NCI-H2227 (cell line): ENCODE measurements at regions not wholly inside any gene's neighbourhood (a gene's known extent, or its start where the extent isn't known, plus 50 kb on each side); places are given as distances from the start of the nearest gene placed in this dataset.

Experiments used
- DNase-seq: peaks from one replicate; lab custom pipeline; 2025; ENCODE audit not compliant: unreplicated experiment; lab: John Stamatoyannopoulos, UW

DNA sequence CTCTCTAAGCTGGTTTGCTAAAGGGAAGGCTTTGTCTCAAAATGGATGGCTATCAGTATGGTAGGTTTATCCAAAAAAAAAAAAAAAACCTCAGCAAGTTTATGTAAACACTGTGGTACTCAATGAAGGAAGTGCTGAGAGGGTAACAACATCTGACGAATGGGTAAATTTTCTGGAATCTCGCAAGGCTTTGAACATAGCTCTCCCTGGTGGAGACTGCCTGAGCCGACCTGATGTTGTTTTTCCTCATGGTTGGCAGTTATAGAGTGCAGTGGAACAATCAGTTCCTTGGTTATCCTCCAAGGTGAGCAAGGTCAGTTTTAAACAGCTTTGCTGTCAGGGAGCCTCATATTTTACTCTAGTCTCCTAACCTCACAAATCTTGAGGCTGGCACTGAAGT is 94.6 kb downstream of the ZPLD1 start:
- DNase-seq: peak; percentile 1

DNA sequence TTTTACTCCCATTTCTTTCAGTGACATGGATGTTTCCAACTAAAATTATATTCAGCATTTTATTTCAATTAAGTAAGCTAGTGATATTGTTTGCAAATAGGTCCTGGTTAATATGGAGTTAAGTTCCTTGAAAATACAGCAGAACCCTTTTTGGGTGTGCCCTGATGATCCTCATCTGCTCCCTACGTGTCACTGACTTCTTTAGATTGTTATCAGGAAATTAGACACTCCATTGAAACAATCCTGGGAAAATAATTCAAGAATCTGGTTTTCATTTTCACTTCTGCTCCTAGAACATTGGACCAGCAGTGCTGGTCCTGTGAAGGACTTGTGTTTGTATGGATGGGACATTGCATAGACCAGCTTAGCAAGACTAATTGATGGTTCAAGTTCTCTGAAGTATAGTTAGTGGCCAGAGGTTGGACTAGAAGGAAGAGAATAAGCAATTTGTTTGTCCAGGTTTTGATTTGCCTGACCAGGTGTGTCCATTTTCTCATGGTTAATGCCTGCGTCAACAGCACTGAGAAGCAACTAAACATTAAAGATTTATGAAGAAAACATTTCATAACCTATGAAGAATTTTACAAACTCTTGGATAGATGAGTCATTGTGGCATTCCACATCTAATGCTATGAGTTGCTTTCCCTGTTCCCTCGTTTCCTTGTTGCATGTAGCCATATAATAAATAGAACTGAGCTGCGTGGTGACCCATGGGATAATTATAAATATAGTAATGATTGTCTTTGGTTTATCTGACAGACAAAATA is 95.8 kb downstream of the ZPLD1 start:
- DNase-seq: no peak

DNA sequence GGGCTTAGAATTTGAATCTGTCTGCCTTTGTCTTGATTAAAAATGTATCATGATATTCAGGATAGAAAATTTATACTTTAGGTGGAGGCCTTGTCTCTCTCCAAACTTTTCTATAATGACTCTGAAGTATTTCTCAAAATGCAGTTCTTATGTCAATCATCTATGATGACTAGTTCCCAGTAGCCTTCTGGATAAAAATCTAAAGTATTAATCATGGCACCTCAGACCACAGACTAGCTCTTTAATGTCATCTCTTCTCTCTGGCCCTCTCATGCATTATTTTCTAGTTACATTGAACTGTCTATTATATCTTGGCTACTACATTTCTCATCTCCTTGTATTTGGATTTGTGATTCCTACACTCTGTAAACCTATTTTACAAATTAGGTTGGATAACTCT is 96.9 kb downstream of the ZPLD1 start:
- no peak for DNase-seq

DNA sequence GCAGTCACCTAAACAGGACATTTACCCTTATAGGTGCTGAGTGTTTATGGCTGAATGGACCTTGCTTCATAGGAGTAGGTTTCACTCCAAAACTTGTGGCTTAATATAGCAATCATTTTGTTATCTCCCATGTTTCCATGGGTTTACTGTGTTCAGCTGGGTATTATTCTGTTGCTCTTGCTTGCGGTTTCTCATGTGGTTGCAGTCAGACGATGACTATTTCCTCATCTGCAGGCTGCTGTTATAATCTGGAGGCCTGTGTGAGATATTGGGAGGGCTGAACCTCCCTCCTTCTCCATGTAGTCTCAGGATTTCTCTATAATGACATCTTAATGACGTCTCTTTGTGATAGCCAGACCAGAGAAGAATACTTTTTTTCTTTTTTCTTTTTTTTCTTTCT is 98.1 kb downstream of the ZPLD1 start:
- DNase-seq: no peak

DNA sequence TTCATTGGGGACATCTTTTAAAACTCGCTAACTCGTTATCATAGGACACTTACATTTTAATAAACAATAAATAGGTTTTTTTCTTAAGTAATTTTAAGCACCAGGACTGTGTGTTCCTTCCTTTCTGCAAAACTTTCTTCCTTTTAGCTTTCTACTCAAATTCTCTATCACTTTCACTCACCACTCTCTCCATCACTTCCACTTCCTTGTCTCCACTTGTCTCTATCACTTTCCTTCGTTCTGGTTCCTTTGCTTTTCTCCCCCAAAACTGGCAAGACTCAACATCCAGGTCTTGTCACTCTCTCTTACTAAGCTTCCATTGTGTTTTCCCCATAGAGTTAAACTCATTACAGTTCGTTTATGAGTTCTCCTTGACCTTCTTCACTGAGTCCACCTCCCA is 99.0 kb downstream of the ZPLD1 start:
- DNase-seq: no peak

DNA sequence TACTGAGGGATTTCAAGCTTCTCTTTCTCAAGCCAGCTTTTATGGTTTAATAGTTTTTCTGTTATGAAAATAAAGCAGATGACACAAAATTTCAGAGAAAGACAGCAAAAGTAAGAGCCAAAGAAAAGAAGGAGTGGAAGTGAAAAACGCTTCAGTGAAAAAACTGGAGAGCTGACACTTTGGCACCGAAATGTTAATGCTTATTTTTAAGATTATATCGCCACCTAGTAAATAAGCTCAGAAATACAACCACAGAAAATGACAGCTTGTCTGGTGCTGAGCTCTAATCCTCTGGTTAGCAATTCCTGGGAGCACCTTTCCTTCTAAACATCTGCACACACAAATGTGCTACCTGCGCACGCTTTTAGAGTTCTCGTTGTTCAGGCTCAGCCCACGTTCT is 101.6 kb downstream of the ZPLD1 start:
- peak; percentile 67 for DNase-seq

DNA sequence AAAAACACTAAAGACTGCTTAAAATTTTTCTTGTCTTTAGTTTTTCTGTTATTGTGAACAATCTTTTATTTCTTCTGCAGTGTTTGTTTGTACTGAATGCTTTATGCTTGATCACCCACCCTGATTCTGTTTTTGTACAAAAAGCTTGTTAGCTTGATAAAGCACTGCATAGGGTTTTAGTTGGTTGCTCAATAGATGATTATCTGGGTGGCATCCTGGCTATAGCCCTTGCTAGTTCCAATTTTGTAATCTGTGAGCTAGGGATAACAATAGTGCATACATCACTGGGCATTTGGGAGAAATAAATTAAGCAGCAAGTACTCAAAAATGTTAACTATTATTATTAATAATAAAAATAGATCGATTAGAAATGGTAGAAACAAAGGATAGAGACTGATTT is 102.3 kb downstream of the ZPLD1 start:
- DNase-seq: no peak

DNA sequence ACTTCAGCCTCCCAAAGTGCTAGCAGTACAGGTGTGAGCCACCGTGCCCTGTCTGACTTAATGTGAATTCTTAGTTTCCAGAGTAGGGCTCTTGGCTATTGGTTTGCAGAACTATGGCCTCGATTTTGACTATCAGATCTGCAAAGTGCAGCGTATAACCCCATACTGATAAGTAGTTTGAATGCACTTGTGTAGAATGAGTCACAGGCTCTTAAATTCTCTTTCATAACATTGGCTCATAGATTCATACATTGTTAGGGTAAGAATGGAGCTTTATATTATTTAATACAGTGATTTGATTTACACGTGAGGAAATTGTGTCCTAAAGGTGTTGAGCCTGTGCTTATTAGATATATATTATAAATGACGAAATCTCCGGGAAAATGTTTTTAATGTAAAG is 109.9 kb downstream of the ZPLD1 start:
- no peak for DNase-seq

DNA sequence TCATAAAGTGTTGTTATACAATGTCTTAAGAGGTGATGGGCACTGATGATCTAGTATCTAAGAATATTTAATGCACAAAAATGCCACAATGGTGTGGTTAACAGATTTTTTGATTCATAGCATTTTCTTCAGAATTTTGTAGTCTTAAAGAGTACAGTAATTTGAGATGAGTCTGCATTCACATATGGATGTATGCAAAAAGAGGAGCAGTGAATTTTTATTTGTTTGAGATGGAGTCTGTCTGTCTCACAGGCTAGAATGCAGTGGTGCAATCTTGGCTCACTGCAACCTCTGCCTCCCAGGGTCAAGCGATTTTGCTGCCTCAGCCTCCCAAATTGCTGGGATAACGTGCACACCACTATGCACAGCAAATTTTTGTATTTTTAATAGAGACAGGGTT is 110.5 kb downstream of the ZPLD1 start:
- DNase-seq: no peak

DNA sequence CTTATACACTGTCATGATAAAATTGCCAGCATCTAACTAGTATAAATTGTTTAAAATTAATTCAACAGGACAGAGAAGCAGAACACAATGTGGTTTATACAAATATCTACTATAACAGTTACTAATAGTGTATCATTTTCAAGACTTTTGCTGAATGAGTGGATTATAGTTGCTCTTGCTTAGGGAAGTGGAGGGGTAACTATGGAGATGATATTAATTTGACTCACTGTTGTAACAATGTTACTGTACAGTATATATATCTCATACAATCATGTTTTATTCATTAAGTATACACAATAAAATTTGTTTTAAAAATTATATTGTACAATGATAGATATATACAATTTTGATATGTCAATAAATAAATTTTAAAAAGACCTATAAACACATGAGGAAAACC is 119.1 kb downstream of the ZPLD1 start:
- no peak for DNase-seq

DNA sequence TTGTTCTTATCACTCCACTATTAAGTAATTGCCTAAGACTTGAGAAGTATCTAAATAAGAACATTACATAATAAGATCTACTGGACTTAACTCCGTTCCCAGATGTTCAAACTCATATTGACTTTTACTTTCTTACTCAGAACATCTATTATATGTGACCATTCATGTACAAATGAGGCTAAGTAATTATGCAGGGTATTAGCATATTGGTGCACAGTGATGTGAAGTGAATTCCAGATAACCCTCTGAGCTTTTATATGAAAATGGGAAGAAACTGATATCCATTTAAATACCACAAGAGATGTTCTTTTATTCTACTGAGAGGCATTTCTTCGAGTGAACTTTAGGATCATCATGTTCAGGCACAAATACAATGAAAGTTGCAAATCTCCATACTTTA is 135.7 kb downstream of the ZPLD1 start:
- no peak for DNase-seq

DNA sequence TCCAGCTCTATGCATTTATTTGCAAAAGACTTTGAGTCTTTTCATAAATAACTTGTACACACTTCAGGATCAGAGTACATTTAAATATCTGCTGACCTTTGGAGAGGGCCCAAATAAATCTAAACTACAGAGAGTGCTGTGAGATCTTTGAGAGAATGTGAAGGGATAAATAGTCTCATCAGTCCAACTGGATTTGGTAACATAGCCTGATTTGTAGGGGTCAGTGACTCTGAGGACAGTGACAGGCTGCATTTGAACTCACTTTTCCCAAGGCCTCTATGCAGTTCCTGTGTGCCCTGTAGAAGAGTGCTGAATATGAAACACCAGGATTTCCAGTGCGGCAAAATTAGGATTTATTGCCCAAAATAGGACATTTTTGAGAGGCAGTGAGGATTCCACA is 136.2 kb downstream of the ZPLD1 start:
- DNase-seq: no peak

DNA sequence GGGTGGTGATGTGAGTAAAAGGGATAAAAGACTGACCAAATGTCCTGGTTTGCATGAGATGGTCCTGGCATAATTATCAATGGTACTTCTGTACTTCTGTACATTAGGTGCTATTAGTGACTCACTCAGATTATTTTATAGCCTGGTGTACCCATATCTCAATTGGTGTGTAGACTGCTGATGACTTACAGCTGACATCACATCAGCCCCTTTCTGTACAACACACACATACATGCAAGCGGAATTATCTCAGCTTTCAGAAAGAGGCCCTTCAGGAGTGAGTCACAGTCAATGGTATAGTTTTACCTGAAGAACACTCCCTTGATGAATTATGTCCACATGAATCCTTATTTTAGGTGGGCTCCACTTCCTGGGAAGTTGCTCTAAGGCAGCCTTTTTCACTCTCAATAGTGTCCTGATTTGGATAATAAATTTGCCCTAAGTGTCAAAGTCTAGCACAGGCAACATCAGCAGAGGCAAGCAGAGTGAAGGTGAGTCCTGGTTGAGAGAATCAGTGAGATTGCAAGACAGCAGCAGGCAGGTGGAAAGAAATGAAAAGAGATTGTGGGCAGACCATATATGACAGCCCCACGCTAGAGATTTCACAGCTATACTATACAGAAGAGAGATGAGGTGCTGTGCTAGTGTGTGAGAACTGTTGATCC is 137.0 kb downstream of the ZPLD1 start:
- no peak for DNase-seq

DNA sequence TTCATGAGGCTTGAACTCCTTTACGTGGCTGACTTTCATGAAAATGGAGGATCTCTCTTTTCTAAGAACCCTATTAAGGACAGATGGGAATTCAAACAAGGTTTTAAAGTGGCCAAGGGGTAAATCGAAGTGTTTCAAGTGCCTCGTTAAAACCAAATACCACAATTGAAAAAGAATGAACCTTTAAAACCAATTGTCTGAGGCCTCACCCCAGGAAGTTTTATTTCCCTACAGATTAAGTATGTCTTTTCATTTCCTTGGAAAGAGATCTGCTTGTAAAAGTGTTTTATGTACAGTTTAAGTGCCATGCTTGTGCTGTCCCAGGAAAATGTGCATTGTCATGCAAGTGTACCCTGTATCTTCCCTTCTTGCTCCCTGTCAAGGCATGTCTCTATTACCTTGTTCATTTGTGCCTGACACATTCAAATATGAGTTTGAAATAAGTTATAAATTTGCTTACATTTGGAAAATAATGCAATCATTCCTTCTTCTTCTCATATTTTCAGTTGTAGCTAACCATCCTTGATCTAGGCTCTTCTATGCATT is 138.7 kb downstream of the ZPLD1 start:
- DNase-seq: no peak

DNA sequence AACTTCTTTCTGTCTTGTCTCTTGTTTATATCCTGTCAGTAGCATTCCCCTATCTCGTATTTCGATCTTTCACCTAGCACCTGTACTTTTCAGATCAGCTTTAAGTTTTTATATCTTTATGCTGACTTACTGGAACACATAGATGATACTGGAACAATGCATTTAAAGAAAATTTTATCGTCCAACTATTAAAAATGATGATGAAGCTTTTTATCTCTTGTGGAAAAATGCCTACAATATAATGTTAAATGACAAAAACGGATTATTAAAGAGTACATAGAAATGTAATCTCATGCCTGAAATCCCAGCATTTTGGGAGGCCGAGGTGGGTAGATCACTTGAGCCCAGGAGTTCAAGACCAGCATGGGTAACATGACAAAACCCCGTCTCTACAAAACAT is 139.5 kb downstream of the ZPLD1 start:
- DNase-seq: no peak

DNA sequence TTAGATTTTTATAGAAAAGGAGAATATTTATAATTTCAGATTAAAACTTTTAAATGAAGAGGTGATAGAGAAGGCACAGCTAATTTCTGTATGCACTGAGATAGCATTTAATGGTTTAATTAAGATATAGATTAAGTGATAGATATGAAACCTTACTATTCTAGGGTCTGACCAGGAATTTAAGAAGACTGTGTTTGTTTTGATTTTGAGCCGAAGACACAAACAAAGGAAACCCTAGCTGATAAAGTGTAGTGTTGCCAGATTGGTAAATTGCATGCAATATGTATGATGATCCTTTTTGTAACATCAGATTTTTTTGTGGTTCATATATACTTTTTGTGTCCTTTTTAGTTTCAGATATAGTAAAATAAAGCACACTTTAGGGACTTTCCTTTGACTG is 141.8 kb downstream of the ZPLD1 start:
- no peak for DNase-seq

DNA sequence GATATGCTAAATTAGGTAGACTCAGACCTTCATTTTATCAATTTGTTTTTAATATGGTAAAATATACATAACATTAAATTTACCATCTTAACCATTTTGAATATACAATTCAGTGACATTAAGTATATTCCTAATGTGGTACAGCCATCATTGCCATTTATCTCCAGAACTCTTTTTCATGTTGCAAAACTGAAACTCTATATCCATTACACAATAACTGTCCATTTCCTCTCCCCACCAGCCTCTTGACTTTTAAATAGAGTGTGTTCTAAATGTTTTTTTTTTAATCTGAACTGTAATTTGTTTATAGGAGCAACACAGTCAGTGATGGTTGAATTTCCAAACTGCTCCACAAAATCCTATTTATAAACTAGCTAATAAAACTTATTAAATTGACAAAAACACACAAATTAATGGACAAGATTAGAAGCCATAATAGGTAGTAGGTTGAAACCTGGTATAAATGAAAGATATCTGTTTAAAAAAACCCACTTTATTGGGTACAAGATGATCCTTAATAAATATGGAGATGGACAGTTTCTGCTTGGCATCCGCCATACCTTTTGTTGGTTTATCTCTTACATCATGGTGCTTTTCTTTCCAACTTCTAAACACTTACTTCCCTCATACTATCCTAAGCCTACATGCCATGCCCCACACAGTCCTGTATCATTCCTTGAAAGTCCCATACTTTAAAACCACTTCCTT is 142.4 kb downstream of the ZPLD1 start:
- DNase-seq: no peak

DNA sequence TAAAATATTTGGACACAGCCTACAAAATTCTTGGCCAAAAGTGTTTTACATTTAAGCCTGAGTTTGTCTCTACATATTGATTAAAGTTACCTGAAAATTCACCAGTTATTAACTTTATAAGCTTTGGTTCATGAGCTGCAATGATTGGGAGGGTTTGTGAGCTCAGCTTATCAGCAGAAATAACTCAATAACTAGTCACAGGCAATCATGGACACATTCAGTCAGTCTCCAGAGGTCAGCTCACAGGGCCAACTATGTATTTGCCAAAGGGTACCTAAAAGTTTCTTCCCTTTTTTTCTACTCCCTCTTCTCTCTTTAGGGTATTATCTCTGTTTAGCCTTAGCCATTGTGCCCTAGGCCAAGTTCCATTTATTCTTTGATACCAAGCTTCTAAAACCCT is 145.9 kb downstream of the ZPLD1 start:
- DNase-seq: no peak

DNA sequence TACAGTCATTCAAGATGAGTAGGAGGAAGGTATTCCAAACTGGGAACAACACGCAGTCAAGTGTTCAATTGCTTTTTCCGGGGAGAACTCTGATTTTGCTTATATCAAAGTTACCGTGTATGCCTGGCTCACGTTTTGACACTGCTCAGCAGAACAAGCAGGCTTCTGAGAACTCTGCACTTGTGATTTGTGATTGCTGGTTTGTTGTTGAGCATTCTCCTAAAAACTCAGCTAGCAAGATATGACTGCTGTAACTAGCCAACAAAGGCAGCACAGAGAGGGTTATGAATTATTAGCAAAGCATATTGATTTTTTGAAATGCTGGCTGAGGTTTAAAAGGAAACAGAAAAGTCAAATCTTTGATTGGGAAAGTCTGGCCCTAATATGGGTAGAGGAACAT is 151.7 kb downstream of the ZPLD1 start:
- no peak for DNase-seq

DNA sequence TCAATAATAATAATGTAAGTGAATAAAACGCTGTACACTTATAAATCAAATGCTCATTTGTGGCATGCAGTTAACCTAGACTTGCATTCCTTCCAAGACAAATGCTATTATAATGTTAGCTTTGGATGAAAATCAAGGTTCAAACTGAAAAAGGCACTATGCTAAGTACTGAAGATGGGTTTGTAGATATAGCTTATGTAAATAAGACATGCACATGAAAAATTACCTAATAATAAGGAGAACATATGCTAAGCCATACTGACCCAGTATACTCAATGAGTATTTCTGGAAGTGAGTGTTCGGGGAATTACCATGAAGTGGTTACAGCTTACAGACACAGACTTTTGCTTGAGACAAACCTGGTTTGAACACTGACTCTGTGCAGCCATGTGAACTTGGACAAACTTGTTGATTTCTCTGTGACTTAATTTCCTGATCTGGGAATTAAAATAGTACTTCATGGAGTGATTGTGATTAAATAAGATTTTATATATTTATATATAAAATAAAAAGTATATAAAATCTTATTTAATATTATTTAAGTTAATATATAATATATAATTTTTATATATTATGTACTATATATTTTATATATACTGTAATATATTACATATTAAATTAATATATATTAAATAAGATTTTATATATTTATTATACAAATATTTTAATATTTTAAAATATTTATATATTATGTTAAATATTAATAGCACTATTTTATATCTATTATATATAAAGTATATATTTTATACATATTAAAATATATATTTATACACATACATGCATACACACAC is 159.2 kb downstream of the ZPLD1 start:
- DNase-seq: no peak

DNA sequence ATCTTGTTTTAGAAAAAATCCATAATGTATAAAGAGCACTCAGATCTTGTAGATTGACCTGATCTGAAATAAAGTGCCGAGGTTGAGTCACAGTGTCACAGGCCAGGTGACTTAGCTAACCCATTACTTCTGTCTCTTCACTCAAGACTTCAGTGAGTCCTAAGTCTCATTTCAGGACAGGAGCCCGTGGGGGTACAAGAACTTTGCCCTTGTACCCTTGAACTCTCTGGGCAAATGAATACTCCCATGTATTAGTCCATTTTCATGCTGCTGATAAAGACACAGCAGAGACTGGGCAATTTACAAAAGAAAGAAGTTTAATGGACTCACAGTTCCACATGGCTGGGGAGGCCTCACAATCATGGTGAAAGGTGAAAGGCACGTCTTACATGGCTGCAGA is 160.2 kb downstream of the ZPLD1 start:
- no peak for DNase-seq
